GM06990 (cell line): ENCODE measurements at regions not wholly inside any gene's neighbourhood (a gene's known extent, or its start where the extent isn't known, plus 50 kb on each side); places are given as distances from the start of the nearest gene placed in this dataset.

ENCODE experiments used
- DNase-seq: peaks from one replicate; pipeline ENCODE4 v3.0.0-alpha.2; 2011; ENCODE audit not compliant: insufficient read length; ENCODE audit errors: extremely low read depth
- H3K27me3 ChIP-seq: replicated peaks from 2 replicates; pipeline ENCODE4 v1.6.0; 2011; ENCODE audit warnings: low read length; ENCODE audit not compliant: control insufficient read depth, insufficient read depth
- H3K36me3 ChIP-seq: 2 replicates; pipeline ENCODE4 v1.5.1; 2011; ENCODE audit warnings: low read length; ENCODE audit not compliant: control insufficient read depth, insufficient read depth
- H3K4me3 ChIP-seq: replicated peaks from 2 replicates; pipeline ENCODE4 v1.5.1; 2011; ENCODE audit warnings: low read depth, mild to moderate bottlenecking, control low read depth, low read length
- TF ChIP-seq, protein P1 (sequence below): IDR thresholded peaks from 2 replicates; pipeline ENCODE4 v1.5.1; 2011; ENCODE audit warnings: low read length, control low read depth, mild to moderate bottlenecking, inconsistent platforms; ENCODE audit not compliant: insufficient read depth, poor library complexity, severe bottlenecking

GRCh38 chr12:132379576-132379975 lies 50.2 kb upstream of the GALNT9 start:
- DNase-seq, result no peak
- TF ChIP-seq, protein P1, sequence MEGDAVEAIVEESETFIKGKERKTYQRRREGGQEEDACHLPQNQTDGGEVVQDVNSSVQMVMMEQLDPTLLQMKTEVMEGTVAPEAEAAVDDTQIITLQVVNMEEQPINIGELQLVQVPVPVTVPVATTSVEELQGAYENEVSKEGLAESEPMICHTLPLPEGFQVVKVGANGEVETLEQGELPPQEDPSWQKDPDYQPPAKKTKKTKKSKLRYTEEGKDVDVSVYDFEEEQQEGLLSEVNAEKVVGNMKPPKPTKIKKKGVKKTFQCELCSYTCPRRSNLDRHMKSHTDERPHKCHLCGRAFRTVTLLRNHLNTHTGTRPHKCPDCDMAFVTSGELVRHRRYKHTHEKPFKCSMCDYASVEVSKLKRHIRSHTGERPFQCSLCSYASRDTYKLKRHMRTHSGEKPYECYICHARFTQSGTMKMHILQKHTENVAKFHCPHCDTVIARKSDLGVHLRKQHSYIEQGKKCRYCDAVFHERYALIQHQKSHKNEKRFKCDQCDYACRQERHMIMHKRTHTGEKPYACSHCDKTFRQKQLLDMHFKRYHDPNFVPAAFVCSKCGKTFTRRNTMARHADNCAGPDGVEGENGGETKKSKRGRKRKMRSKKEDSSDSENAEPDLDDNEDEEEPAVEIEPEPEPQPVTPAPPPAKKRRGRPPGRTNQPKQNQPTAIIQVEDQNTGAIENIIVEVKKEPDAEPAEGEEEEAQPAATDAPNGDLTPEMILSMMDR, result no peak
- no peak overlapping the region for H3K4me3 ChIP-seq
- no peaks in the 10 kb centered on the region for H3K36me3 ChIP-seq
- H3K27me3 ChIP-seq, result no peaks in the 10 kb centered on the region; the same call in none of the 2 replicates
